ENCODE measurements at regions not wholly inside any gene's neighbourhood (a gene's known extent, or its start where the extent isn't known, plus 50 kb on each side); places are given as distances from the start of the nearest gene placed in this dataset.

DNA sequence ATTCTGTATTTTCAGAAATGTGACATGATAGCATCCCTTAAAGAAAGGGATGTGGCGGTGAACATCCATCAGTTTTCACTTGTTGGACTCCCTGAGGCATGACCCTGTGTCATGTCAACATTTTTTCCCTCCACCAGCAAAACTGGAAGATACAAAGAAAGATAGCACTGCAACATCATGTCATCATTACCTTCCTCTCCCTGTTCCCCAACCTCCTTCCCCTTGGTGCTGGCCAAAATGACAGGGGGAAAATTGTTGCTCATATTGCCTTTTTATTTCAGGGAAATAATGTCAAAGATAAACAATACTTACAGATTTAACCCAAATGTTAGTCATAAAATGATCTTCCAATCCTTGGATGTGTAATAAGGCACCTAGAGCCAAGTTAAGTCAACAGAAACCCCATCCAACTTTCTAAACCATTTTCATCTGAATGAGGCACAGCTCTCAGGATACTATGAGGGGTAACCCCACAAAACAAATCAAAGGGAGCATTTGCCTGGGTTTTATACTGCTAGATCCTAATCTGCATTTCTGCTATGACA is 644.3 kb downstream of the ACTL7B start:
- DNase-seq, result no peak

DNA sequence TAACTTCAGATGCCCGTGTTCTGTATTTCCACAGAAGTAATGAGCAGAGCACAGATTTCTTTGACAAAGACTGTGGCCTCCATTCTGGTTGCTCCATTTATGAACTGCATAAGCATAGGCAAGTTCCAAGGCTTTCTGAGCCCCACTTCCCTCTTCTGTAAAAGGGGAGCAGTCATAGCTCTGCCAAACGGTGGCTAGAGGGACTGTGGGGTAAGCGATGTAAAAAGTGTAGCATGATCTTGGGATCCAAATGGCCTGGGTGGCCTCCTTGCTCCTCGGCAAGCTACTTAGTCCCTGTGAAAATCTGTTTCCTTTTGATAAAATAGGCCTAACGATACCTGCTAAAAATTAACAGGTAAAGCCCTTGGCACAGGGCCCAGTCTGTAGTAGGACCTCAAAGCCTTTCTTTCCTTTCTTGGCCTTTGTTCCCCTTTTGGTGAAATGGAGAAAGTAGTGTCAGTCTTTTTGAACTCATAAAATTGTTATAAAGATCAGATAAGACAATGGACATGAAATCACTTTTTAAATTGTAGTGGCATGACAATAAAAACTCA is 646.6 kb downstream of the ACTL7B start:
- no peak for DNase-seq

DNA sequence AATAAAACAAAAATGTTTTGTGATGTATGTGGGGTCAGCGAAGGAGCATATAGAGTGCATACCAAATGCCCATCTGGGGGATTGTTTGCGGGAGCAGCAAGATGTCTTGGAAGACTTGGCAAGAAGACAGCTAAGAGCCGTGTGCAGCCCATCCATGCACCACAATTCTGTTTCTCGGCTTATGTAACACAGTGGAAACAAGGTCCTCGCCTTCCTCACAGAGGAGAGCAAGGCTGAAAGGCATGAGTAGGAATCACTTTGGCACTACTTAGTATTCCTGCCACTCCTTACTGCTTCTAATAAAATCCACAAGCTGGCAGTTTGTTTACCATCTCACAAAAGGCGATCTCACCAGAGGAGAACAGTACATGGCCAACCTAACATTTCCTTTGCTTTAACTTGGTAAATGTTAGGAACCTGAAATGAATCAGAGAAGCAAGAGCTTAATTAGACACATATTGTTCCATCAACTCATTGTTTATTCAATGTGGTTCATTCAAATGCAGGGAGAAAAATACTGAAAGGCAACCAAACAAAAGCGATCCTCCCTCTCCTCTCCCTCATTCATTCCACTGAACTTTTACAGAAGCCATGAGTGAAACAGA is 648.1 kb downstream of the ACTL7B start:
- no peak for DNase-seq

DNA sequence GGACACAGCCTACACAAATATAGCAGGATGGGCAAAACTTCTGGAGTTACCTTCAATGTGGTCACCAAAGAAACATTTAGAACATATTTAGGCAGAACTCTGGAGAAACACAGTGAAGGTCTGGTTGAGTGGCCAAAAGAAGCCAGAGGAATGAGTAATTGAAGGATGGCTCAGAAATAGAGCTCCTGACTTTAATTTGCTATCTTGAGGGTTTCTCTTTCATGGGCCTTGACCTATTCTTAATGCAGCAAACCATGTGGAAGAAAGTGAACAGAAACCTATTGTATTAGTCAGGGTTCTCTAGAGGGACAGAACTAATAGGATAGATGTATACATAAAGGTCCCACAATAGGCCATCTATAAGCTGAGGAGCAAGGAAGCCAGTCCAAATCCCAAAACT is 650.5 kb downstream of the ACTL7B start:
- DNase-seq, result no peak

DNA sequence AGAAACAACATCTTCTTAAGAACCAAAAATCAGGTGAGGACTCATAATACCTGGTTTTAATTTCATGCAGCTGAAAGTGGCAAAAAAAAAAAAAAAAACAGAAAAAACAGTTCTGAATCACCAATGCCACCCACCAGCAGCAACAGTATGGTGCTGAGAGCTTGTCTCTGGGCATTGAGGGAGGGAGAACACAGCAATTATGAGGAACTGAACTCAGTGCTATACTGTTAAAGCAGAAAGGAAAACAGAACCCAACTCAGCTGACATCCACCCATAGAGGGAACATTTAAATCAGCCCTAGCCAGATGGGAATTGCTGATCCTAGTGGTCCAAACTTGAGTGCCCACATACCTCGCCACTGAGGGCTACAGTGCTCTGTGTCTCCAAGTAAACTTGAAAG is 657.9 kb downstream of the ACTL7B start:
- DNase-seq, result no peak

DNA sequence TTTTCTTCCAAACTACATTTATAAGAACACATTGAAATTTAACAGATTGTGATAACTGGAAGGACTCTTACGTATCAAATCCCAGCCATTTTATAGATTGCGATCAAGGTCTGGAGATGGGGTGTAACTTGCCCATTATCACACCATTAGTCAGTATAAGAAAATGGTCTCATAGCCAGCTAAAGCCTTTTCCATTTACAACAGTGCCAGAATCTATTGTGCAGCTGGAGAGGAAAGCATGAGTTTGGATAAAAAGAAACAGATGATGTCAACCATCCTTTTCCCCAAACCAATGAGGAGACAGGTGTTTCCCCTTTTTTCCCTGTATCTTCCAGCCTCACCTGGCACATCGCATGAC is 658.8 kb downstream of the ACTL7B start:
- DNase-seq, result no peak

DNA sequence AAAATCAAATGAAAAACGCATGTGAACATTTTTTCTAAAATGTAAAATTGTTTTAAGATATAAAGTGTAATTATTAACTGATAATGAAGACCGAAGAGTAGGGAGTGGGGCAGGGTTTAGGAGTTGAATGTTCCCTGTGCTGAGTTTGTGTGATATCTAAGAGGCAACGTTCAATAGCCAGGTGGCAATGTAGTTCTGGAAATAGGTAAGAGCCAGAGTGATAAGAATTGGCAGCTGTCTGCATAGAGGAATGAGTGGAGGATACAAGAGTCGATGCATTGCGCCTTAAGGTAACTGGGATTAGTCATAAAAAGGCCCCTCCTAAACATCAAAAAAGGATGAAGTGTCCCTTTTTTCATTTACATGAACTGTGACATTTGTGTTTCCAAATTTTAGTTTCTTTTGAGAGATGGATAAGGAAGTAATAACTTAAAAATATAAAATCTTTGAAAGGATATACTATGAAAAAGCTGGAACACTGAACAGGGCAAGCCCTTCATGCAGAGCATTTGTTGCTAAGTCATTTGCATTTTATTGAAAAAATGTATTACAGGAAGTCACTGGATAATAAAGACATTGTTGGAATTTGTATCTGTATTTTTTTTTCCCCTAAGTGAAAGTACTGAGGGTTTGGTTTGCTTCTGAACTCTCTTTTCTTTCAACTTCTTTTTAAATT is 659.3 kb downstream of the ACTL7B start:
- no peak for DNase-seq

DNA sequence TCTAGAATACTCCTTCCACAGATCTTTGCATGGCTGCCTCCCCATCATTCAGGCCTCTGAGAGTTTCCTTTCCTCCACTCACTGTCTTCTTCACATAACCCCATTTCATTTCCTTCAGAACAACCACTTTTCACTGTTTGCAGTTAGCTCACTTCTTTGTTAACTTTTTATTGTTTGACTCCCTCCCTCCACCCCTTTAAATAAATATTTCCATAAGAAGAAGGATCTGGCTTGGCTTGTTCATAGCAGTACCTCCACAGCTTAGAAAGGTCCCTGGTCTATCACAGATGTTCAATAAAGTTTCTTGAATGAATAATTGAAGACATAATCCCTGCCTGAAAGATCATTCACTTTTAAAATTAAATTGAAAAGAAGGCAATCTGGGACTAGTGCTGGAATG is 661.6 kb downstream of the ACTL7B start:
- DNase-seq, result no peak

DNA sequence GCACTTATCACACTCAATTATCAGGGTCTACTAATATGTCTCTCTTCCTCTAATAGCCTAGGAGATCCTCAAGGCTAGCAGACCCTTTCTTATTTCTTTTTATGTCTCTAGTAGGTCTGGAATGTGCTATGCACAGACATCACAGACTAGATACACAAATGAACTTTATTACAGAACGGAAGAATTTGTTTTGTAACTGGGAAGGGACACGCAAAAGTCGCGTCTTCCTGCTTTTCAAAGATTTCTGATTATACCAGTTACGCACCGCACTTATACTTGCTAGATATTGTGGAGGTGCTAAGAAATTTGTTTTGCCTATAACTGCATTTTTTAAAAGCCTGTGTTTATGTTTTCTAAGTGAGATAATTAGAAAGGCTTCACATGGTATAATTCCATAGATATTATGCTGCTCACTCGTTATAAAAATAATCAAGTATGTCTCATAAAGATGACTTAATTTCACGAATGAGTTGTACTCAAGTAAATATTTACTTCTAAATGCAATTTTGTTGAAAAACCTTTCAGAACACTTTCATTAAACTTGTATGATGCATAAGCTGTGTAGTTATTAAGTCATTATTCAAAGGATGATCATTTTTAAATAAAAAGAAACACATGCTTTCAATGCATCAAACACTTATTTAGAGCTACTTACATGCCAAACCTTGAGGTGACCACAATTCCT is 662.6 kb downstream of the ACTL7B start:
- DNase-seq, result no peak

DNA sequence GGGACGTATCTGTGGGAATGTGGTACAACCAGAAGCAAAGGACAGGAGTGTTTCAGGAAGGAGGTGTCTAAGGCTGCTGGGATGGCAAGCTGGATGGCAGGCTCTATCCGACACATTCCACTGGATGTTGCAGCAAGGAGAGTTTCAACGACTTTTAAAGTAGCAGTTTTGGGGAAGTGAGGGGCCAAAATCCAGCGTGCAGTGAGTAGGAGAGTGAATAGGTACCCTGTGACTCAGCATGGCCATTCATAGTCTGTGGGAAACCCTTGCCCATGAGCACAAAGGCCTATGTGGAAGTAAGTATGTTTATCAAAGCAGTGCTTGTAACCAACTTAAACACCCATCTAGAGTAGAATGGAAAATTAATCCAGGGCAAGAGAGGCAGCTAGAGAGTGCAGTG is 664.7 kb downstream of the ACTL7B start:
- DNase-seq, result no peak

DNA sequence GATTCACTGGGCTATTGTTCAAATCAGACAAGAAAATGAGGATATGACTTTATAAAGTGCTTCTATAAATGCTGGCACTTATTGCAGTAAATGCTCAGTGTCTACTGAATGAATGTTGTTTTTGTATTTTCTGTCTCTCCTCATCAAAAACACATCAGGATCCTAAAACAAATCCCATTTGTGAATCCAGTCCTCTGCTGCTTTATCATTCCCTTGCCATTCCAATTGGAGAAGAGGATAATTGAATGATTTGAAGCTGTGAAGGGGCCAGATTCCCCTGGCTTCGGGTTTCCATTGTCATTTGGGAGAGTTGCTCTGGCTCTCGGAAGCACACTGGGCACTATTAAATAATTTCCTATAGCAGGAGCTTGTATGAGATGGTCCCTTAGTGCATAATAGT is 666.8 kb downstream of the ACTL7B start:
- no peak for DNase-seq

DNA sequence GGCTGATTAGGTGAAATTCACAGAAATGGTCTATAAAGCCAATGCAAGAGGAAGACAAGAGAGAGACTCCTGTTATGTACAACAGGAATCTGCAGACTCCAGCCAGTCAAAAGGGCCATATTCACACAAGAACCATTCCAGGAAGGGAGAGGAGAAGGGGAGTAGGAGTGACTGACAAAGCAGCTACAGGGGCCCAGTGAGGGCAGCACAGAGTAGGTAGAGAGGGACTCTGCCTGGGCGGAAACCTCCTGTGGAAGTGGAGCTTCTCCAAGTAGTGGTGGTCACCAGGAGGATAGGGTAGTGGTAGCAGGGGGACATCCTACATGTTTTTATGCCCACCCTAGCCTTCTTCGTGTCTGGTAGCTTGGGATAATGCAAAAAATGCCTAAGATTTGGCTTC is 667.3 kb downstream of the ACTL7B start:
- DNase-seq, result no peak

DNA sequence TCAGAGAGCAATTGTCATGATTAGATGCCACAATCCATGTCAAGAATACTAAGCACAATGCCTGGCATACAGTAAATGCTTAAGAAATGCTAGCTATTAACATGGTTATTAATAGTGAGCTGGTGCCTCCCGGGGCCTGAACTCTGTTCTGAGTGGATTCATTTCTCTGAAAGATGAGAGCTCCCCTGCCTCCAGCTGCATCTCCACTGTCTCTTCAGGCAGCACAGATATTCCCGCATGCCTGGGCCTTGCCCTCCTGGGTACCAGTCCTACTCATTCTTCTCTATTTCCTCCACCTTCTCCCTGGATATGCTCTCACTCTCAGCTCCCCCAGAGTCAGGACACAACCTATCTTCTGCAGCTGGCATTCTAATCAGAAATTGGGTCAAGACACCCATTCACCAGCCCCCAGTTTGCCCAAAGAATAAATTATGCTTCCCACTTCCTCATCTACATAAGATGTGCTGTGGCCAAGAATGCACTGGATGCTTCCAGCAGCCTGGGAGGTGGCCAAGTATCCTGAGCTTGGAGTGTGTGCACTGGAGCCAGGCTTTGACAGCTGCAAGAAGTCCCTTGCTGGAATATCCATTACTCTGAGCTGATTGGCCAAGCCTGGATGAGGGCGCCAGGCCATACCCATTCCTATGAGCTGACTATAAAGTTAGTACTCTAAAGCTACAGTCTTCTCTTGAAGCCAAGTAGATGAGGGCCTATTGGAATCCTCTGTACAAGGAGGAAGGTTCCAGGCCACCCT is 669.0 kb downstream of the ACTL7B start:
- DNase-seq, result no peak

DNA sequence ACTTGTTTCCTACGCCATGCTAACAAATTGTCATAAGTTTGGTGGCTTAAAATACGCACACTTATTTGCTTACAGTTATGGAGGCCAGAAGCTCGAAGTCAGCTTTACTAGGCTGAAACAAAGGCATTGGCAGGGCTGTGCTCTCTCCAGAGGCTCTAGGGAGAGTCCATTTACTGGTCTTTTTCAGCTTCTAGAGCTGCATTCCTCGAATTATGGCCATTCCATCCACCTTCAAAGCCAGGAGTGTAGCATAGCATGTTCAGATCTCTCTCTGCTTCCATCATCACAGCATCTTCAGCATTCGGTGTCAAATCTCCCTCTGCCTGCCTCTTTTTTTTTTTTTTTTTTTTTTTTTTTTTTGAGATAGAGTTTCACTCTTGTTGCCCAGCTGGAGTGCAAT is 670.2 kb downstream of the ACTL7B start:
- no peak for DNase-seq

DNA sequence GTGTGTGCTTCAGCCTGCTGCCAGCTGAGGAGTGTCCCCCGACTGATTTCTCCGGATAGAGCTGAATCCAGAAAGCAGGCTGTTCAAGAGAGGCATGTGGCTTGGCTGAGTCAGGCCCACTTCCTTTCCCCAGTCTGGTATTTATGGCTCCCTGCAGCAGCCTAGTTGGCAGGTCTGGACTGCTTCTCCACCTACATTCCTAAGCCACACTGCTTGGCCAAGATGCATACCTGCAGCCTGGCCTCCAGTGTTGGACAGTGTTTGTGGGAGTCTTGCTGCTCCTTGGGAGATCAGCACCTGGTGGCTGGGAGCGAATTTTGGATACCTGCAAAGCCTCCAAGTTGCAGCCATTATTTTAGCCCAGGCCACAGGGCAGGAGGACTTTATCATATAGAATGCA is 670.8 kb downstream of the ACTL7B start:
- DNase-seq, result no peak

DNA sequence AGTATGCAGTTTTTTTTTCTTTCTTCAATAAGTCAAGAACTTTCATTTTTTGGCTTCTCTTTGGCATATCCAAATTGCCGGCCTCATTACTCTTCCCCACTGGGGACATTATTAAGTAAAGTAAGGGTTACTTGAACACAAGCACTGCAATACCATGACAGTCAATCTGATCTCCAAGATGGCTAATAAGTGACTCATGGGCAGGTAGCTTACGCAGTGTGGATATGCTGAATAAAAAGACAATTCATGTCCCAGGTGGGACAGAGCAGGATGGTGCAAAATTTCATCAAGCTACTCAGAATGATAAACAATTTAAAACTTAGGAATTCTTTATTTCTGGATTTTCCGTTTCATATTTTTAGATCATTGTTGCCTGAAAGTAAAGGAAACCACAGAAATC is 671.8 kb downstream of the ACTL7B start:
- DNase-seq, result no peak

DNA sequence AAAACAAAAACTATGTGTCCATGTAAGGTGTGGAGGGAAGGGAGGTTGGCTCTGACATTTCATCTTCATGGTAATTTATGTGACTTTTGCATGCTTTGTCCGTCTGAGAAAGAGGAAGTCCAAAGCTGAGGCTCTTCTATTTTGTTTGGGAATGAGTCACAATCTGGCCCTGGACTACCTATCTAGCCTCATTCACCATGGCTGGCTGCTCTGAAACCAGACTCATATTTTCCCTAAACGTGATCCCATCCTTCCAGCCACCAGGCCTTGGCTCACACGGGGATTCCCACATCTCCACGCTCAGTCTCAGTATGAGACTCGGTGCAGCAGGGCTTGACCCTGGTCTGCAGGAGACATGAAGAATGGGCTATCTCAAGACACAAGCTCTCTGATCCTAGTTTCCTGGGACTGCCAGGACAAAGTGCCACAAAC is 672.8 kb downstream of the ACTL7B start:
- DNase-seq, result no peak

DNA sequence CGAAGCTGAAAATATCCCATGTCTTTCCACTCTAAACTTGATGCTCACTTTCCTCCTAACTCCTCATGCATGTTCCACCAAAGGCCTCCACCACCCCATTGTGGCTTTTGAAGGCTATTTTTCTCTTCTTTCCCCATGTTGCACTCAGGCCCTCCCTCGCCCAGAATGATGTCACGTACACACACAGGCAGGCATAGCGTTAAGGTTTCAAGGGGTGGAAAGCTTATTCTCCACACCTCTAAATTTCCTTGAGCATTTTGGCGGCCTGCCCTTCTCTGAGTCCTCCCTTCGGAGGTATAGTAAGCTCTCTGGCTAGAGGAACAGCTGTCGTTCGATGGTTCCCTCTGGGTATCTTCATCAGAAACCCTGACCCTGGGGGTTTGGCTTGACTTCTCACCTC is 673.5 kb downstream of the ACTL7B start:
- no peak for DNase-seq

DNA sequence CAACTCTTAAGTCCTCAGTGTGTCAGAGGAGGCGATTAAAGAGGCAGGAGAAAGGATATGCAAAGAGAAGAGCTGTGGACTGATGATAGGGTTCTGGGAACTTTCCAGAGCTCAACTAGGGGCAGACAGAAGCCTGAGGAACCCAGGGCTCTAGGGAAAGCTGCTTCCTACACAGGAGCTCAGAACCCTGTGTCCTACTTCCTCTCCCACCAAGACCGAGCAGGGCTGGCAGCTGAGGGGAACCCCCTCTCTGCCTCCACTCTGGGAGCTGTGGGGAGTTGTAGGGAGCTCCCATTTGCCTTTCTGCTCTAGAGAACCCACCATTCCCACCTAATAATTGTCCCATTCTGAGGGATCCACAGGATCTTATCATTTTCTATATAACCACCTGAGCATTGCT is 674.3 kb downstream of the ACTL7B start:
- no peak for DNase-seq

DNA sequence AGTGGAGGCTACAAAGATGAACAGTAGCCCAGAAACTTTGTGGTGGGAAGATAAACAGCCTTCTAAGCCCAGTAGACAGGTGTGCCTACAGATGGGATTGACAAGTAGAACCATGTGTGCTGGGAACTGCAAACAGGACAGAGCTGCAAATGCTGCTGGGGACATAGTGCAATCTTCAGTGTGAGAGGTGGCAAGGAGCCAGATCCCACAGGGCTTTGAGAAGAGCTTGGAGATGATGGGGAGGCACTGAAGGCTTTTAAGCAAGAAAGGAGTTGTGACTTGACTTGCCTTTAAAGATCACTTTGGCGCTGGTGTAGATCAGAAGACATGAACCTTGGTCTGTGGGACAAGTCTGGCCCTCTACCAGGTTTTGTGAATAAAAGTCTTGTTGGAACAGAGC is 675.2 kb downstream of the ACTL7B start:
- DNase-seq, result no peak

DNA sequence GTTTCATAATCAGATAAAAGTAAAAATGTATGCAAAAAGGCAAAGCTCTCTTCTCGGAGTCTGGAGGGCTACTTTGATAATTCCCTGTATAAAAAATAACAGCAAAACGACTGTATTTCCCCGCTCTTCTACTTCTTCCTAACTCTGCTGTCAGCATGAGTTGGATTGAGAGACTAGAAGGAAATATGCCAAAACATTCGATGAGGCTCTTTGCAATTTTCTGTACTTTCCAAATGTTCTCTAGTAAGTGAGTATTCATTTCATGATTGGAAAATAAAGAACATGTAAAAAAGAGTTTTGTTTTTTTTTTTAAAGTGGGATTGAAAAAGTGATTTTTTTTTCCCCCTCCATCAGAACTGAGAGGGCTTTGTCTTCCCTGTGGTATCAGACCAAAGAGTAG is 677.5 kb downstream of the ACTL7B start:
- no peak for DNase-seq

DNA sequence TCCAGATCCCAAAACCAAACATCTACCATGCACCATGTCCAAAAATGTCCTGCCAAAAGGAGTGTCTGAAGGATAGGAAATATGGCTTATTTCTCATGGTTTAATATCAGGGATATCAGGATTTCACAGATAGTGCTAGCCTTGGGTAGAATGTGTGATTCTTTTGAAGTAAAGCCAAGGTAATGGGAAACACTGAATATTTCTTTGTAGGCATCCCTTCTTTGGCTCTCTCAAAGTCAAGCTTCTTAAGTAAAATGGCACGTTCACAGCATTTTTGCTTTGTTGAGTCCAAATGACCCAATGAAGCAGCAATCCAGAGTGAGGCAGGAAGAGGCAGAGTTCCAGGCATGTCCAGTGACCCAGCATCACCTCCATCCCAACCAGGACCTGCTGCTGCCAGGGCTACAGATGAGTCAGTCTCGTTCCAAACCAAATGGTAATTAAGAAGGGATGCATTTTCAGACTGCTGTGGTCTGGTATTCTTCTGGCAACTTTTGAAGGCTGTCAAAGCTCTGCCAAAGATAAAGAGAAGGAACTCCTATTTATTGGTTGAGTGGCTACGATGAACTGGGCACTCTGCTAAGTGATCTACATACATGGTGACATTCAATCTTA is 678.8 kb upstream of the KLF4 start:
- DNase-seq, result no peak

All from NCI-H526 treated with DMSO at 0.1 percent for 48 hours (cell line).